Nephron progenitor cell (in vitro differentiated cells): ENCODE measurements at regions not wholly inside any gene's neighbourhood (a gene's known extent, or its start where the extent isn't known, plus 50 kb on each side); places are given as distances from the start of the nearest gene placed in this dataset.
"Not testable (repeated sequence)": the region's sequence is repeated elsewhere in the genome, so short reads cannot be mapped to it uniquely, and the experiment has no call there.

Experiments
- DNase-seq: peaks from one replicate; pipeline ENCODE4 v3.0.0; 2021
- H3K27ac Mint-ChIP-seq: 2 replicates; pipeline ENCODE4 v1.8.0; 2021; ENCODE audit warnings: mild to moderate bottlenecking, moderate library complexity, mixed read lengths
- H3K27me3 Mint-ChIP-seq: 2 replicates; pipeline ENCODE4 v1.8.0; 2021; ENCODE audit warnings: mild to moderate bottlenecking, low read depth, mixed read lengths; ENCODE audit not compliant: poor library complexity
- H3K36me3 Mint-ChIP-seq: 2 replicates; pipeline ENCODE4 v1.8.0; 2021; ENCODE audit warnings: low read depth, mixed read lengths
- H3K4me1 Mint-ChIP-seq: 2 replicates; pipeline ENCODE4 v1.8.0; 2021; ENCODE audit warnings: mixed read lengths
- H3K4me3 Mint-ChIP-seq: 2 replicates; pipeline ENCODE4 v1.8.0; 2021; ENCODE audit warnings: mild to moderate bottlenecking, moderate library complexity, mixed read lengths
- H3K9me3 Mint-ChIP-seq: 2 replicates; pipeline ENCODE4 v1.8.0; 2021; ENCODE audit warnings: mild to moderate bottlenecking, moderate library complexity, mixed read lengths
- CTCF ChIP-seq: fragments of 200-600 bp; sonication (generic); IDR thresholded peaks from 2 replicates; pipeline ENCODE4 v1.5.0; 2021; ENCODE audit warnings: antibody characterized with exemption

- Mint-ChIP-seq H3K9me3 (peaks cover 78% of the 10 kb centered on the region), H3K4me3 (no peak overlapping the region), H3K36me3 (peaks cover 45% of the 10 kb centered on the region), H3K4me1 (no peaks in the 10 kb centered on the region), H3K27me3 (peaks cover 3% of the 10 kb centered on the region), H3K27ac (no peak overlapping the region)
- no peak for TF ChIP-seq CTCF
- no peak for DNase-seq
Measured at GRCh38 chr5:82459626-82460025, 181.5 kb upstream of the RPS23 start.

DNA sequence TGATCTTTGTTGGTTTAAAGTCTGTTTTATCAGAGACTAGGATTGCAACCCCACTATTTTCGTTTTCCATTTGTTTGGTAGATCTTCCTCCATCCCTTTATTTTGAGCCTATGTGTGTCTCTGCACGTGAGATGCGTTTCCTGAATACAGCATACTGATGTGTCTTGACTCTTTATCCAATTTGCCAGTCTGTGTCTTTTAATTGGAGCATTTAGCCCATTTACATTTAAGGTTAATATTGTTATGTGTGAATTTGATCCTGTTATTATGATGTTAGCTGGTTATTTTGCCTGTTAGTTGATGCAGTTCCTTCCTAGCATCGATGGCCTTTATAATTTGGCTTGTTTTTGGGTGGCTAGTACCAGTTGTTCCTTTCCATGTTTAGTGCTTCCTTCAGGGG lies 177.2 kb upstream of the RPS23 start:
- H3K4me1 Mint-ChIP-seq, DNase-seq, H3K27ac Mint-ChIP-seq, H3K27me3 Mint-ChIP-seq, H3K4me3 Mint-ChIP-seq: not testable (repeated sequence)
- Mint-ChIP-seq H3K36me3 (peaks cover 30% of the 10 kb centered on the region), H3K9me3 (peaks cover 74% of the 10 kb centered on the region)

GRCh38 chr5:82448374-82448773 lies 170.2 kb upstream of the RPS23 start:
- Mint-ChIP-seq H3K4me1 (peaks cover 55% of the 10 kb centered on the region), H3K4me3 (peak overlapping the region; percentile 29), H3K9me3 (peaks cover 24% of the 10 kb centered on the region), H3K27ac (peak overlapping the region; percentile 67), H3K36me3 (no peaks in the 10 kb centered on the region), H3K27me3 (no peaks in the 10 kb centered on the region)
- DNase-seq = no peak
- no peak for TF ChIP-seq CTCF

GRCh38 chr5:82447913-82448312 lies 169.8 kb upstream of the RPS23 start:
- Mint-ChIP-seq H3K4me3 (no peak overlapping the region), H3K27me3 (no peaks in the 10 kb centered on the region), H3K27ac (peak overlapping the region; percentile 67), H3K4me1 (peaks cover 58% of the 10 kb centered on the region), H3K9me3 (peaks cover 21% of the 10 kb centered on the region), H3K36me3 (no peaks in the 10 kb centered on the region)
- TF ChIP-seq CTCF = no peak
- DNase-seq = no peak

GRCh38 chr5:82446809-82447208 lies 168.7 kb upstream of the RPS23 start:
- Mint-ChIP-seq H3K27ac (no peak overlapping the region), H3K27me3 (no peaks in the 10 kb centered on the region), H3K36me3 (no peaks in the 10 kb centered on the region), H3K4me3 (no peak overlapping the region), H3K4me1 (peaks cover 58% of the 10 kb centered on the region), H3K9me3 (peaks cover 10% of the 10 kb centered on the region)
- TF ChIP-seq CTCF = no peak
- no peak for DNase-seq

DNA sequence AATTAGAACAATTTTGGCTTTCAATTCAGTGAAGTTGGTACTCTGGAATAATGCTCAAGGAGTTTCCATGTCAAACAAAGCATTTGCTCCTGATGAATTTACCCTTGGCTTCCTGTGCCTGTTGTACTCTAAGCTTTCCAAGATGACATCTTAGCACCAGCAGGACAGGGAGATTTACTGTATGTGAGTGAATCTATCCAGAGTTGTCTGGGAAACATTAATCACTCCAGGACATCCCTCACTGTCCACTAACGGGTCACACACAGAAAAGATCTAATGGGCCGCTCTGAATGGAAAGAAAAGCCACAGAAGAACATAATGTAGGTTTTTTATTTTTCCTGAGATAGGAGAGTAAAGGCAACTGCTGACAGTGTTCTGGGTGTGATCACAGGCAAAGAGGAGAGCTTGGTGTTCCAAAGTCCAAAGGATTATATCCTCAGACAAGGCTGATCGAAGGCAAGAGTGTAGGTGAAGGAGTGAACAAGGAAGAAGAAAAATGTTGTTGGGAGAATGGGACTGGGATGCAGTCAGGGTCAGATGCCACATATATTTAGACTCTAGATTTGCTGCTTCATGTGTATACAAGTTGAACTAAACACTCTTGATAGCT lies 167.7 kb upstream of the RPS23 start:
- Mint-ChIP-seq H3K27me3 (no peaks in the 10 kb centered on the region), H3K27ac (peak overlapping the region; percentile 36), H3K4me1 (peaks cover 58% of the 10 kb centered on the region), H3K4me3 (peak overlapping the region; percentile 4), H3K36me3 (peaks cover 6% of the 10 kb centered on the region), H3K9me3 (peaks cover 7% of the 10 kb centered on the region)
- no peak for TF ChIP-seq CTCF
- no peak for DNase-seq
